Right hindlimb (tissue), 1 donor: ENCODE measurements at regions not wholly inside any gene's neighbourhood (a gene's known extent, or its start where the extent isn't known, plus 50 kb on each side); places are given as distances from the start of the nearest gene placed in this dataset.
"Not testable (repeated sequence)": the region's sequence is repeated elsewhere in the genome, so short reads cannot be mapped to it uniquely, and the experiment has no call there.

Experiments used
- DNase-seq: peaks from one replicate; pipeline ENCODE4 v3.0.0-alpha.2; 2018

DNA sequence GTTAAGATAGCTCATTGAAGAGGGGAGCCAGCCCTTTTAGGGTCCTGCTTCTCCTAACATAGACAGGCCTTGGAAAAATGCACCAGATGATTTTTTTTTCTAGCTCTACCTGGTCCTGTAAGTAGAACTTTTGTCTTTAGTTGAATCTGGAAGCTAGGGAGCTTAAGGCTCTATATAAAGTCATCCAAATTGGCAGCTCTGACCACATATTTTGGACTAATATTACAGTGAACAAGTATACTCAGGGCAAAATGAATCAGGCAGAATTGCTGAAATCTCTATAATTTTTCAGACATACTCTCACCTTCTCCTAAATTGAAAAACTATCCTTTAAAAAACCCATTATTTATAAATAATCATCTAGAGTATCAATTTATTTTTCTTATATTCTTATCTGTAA is 375.6 kb downstream of the OSTF1 start:
- no peak for DNase-seq

DNA sequence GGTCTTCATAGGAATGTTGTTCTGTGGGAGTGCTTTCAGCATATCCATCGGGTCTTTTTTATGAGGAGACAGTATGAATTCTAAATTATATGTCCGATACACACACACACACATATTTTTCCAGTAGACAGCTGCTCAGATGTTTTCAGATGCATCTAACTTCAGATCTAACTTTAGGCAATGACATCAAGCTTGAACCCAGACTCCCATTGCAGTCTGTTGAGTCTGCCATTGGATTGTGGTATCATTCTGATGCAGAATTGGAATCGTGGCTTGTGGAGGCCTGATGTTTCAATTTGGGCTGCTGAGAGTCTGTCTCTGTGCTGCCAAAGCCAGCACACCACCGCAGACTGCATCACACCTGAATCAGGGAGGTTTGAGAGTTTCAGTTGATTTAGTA is 376.4 kb downstream of the OSTF1 start:
- no peak for DNase-seq

DNA sequence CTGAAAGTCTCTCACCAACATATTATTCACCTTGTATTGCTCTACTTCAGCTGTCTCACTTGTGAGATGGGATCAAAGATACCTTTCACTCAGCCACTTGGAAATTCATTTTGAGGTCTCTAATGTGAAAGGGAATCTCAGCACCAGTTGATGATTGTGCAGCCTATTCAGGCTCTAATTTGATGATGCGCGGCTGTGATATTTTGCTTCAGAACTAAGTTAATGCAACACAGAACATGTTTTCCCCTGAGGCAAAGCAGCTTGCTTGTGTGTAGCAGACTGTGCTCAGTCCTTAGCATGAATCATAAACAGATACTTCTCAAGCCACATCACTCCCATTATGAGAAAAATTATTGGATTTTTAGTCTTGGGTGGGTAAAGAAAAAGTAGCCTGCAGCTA is 378.8 kb downstream of the OSTF1 start:
- no peak for DNase-seq

DNA sequence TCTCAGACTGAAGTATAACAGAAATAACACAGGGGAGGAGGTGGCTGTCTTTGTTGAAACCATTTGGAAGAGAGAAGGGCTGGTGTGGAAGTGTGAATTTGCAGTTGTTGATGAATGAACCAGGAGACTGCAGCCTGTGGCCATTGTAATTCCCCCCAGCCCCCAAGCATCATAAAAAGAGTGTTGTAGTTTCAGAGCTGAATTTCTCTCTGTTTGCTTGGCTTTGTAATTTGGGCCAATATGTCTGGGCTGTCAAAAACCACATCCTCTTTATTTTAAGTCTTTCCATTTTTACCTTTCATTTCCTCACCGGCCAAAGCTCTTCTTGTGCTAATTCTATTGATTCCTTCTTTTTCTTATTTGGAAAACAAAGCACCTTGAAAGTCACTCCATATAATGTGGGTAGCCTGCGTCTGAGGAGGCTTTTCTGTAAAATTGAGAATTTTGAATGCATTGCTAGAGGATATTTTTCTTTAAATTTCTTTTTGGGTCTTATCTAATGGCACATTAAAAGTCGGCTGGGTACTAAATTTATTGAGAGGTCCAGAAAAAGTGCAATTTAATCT is 383.3 kb downstream of the OSTF1 start:
- no peak for DNase-seq

DNA sequence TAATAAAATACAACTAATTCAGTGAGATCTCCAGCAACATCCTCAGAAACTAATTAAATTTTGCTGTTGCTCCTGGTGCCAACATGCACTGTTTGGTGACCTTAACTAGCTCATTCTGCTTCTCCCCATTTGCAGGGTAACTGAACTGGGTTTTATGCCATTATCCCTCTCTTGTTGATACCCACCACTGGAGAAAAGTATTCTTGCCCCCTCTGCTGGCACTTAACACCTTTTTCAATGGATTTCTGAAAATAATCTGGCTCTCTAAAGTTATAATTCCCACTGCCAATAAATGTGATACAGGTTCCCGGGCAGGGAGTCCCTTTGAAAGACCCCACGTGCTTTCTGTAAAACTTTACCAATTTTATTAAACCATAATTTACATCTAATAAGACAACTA is 394.3 kb downstream of the OSTF1 start:
- DNase-seq: no peak

DNA sequence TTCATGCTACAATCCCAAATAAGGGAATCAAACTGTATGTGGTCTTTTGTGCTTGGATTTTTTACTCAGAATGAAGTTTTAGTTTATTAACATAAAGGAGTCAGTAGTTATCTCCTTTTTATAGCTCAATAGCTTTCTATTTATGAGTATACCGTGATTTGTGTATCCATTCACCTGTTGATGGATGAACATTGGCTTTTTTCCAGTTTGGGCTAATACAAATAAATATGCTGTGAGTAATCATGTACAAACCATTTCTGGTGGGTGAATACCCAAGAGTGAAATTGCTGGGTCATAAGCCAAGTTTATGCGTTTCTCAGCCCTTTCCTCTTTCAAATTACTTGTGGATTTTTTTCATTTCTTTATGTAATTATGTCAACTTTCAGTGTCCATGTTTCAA is 395.3 kb downstream of the OSTF1 start:
- DNase-seq: no peak

DNA sequence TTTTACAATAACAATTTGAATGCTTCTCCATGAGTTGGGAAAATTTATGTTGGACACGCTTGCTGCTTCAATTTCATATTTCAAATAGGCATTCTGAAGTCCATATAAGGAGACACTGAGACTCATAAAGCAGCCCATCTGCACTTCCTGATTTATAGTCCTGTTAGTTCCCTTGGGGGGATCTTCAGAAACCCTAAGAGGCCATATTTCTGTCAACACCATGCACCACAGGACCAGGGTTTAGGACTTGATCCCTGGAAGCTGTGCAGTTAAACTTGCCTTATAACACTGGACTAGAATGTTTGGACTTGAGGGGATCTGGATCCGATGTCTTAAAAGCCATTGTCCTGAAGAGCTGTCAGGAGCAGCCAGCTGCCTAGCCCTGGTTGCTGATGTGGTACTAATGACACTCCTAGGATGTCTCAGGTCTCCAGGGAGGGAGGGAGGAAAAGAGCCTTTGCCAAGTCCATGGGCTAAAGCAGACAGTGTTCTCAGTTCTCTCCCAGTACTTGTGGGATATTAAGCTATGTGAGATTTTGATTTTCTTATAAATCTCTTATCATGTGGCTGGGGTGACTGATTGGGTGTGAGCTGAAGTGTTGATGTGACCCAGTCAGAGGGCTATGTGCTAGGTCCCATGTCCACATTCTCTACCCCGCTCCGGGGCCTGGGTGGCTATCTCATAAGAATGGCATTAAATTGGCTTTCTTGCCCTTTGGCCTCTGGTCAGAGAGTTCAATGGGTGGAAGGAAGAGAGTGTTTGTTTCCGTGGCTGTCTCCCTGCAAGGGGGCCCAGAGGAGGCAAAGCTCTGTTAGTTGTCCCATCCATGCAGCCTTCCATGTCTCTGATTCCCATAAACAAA is 399.8 kb downstream of the OSTF1 start:
- no peak for DNase-seq

DNA sequence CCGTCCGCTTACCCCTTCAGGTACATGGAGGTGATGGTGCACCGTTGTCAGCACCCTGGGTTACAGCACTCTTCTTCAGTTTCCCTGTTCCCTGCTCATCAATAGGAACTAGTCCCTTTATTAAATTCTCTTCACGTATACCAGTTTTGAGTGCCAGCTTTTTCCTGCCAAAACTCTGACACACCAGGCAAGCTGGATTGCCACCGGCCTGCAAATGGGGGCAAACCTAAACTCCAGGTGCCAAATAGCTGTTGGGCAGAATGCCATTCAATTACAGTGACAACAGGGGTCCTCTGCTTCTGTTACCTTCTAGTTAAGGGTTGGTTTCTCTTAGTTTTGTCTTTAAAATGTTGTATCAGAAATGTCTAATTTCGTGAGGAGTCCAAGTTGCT is 400.4 kb downstream of the OSTF1 start:
- DNase-seq: no peak

DNA sequence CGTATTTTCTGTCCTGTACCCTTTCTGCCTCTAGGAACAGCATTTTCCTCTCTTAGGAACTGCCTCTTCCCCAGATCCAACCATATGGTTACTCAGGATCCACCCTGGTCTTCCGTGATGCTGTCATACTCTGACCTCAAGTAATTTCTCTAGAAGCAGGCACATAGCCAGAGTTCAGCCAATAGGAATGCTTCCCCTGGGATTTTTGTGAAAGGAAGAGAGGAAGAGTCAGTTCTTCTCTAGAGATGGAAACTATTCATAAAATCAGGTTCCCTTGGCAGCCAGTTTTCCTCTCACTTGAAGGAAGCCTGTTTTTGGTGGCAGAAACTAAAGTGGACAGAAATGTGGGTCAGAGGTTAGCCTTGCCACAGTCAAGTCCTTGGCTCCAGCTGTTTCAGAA is 400.1 kb upstream of the PCSK5 start:
- no peak for DNase-seq

DNA sequence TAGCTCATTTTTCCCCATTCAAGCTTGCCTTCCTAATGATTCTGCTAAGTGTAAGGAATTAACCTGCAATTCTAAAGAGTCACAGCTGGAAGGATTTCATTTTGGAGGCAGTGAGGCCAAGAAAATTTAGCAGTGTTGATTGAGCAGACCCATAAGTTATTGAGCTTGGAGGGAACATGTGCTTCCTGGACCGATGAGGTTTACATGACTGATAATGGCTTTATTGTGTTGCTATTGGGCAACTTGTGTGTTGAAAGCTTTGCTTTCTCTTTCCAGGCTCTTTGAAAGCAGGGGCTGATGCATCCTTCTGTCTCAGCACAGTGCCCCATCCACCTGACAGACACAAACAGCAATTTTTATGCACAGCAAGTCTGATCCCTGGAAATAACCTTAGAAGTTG is 398.9 kb upstream of the PCSK5 start:
- no peak for DNase-seq

DNA sequence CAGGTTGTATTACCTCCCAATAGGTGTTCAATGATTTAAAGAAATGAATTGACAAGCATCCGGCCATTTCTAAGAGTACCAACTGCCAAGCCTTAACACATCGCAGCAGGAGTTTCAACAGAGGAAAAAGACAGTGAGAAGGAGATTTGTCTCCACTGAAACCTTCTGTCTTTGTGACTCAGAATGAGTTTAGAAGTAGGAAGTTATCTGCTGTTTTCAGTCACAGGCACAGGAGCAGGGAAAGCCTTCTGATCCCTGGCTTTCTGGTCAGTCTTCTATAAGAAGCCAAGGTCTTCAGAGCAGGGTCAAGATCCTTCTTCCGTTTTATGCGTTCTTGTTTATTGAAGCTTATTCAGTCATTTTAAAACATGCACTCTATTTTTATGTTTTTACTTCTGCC is 390.7 kb upstream of the PCSK5 start:
- DNase-seq: no peak

DNA sequence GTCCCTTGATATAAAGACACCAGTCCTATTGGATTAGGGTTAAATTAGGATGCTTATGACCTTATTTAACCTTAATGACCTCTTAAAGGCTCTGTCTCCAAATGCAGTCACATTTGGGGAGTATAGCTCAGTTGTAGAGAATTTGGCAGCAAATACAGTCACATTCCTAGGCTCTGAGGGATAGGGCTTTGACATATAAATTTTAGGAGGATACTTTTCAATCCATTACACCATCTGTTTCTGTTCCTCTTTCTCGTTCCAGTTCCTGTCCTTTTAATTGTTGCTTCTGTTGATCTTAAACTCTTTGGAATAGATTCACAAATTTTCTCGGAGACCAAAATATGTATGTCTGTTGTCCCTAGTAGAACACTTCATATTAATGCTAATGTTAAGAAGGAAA is 390.0 kb upstream of the PCSK5 start:
- DNase-seq: no peak

DNA sequence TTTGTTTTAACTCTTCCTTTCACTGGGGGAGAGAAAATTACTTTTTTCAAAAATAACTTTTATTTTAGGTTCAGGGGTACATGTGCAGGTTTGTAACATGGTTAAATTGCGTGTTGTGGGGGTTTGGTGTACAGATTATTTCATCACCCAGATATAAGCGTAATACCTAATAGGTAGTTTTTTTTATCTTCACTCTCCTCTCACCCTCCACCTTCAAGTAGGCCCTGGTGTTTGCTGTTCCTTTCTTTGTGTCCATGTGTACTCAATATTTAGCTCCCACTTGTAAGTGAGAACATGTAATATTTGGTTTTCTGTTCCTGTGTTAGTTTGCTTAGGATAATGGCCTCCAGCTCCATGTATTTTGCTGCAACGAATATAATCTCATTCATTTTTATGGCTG is 389.5 kb upstream of the PCSK5 start:
- DNase-seq: not testable (repeated sequence)

DNA sequence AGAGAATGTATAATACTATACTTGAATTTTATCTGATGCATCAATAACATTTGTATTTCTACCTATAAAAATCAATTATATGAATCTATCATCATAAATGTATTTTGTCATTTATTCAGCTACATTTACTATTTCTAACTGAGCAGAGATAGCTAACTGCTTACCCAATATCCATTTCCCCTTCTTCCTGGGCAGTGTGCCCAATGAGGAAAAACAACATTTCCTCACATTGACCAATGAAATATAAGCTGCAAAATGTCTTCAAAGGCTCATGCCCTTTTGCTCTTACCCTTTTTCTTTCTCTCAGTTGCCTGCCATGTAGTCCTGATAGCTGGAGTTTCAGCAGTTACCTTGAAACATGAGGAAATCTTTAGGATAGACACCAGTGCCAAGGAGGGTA is 385.8 kb upstream of the PCSK5 start:
- no peak for DNase-seq

DNA sequence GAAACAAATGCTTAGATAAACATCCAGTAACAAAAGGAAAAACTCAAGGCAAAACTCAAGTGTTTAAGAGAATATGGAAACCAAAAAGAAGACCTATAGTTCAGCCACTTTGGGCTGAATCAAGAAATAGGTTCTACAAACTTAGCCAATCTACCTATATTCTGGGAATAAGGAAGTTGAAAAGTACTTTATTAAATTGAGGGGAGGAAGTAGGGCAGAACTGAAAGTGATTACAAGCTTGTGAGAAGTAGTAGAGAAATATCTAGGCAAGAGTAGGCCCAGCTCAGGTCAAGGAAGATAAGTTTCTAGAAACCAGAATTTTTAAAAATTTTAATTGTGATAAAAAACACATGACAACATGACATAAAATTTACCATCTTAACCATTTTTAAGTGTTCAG is 384.8 kb upstream of the PCSK5 start:
- DNase-seq: no peak

DNA sequence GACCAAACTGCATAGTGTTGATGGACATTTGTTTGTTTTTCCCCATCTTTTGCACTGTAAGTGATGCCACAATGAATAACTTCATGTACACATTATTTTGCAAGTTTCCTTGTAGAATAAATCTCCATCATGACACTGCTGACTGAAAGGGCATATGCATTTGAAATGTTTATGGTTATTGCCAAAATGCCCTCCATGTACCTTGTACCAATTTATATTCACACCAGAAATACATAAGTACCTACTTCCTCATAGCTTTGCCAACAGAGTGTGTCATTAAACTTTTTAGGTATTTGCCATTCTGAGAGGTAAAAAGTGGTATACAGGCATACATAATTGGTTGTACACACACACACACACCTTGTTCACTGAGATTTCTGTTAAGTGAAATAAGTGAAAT is 361.0 kb upstream of the PCSK5 start:
- DNase-seq: no peak

DNA sequence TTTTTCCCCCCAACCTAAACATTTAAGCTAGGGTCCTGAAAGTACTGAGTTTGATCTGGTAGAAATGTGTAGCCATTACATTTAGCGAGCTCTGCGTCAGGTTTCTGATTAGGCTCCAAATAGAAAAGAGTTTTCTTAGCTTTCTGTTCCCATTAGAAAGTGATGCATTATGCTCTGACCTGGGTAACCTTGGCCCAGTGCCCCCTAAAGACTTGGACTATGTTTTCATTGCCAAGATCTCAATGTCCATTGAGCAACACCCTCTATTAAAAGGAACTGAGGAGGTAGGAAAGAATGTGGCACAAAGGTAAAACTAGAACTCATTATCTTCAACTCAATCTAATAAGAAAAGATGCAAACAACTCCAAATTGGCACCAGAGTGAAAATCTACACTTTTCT is 358.9 kb upstream of the PCSK5 start:
- no peak for DNase-seq

DNA sequence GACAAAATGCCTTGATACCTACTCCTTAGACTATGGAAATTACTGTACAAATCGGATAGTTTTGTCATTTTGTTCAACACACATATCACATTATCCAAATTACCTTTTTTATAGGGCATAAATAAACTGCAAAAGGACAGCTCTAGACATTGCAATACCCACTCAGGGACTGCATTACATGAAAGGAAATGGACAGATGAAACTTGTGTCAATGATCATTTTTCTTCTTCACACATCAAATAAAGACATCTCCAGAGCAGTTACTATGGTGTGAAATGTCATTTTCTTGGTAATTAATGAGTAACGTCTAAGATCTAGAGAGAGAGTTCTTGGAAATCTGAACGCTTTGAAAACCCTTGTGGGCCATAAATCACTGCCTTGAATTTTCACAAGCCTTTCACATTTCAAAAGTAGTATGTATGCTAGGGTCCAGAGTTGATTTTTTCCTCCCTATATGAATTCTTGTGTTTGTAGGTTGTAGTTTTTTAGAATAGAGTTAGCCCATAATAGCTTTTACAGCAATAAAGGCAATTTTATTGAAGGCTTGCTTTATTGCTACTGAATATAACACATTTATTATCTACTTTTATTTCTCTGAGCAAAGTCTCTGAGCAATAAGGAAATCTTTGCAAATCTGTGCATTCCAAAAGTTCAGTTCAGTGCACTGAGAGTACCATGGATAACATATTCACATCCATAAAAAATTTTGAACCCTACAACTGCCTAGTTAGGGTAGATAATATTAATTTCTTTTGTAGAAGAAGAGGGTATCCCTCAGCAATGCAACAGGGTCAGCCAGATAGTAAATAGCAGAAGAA is 358.0 kb upstream of the PCSK5 start:
- DNase-seq: no peak

DNA sequence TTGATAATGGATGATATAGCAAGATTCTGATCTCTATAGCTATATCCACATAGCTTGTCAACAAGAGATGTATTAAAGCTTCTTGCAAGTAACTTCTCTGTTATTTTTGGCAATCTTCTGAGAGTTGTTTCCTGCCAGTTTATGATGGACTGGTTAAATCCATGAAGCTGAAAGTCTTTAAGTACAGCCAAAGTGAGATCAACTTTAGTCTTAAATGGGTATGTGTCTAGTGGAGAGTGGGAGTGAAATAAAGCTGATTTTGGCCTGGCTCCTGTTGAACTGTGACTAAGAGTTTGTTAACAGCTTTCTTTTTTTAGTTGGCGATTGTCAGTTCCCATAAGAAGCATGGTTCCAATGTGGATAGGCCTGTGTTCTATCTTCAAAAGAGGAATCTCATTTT is 350.9 kb upstream of the PCSK5 start:
- DNase-seq: no peak

DNA sequence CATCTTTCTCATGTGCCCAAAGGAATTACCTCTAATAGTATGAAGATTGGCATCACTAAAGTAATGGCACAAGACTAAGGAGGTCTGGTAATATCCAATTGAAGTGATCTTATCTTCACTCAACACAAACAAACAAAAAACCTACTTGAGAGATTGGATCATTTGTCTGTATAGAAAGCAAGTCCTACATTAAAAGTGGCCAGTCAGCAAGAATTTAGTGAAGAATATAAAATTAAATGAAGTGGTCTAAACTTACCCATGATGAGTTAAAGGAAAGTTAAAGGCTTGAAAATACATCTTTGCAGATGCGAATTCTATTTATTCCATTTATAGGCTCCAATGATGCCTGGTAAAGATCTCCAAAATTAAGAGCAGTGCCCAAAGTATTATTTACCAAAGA is 350.3 kb upstream of the PCSK5 start:
- DNase-seq: no peak

DNA sequence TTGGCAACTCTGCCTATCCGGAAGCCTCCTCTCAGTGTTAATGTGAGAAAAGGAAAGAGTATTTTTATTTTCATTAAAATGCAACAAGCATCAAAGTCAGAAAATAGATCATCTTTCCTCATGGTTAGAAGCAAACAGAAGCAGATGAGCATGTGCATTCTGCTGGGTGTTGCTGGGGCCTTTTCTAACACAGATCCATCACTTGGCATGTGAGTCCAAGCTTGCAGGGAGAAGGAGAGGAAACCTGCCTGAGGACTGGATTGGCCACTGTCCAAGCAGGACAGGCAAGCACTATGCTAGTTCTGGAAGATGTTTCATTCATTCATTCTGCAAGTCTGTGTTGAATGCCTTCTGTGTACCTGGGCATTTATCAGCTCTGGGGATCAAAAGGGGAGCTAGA is 348.7 kb upstream of the PCSK5 start:
- DNase-seq: no peak

DNA sequence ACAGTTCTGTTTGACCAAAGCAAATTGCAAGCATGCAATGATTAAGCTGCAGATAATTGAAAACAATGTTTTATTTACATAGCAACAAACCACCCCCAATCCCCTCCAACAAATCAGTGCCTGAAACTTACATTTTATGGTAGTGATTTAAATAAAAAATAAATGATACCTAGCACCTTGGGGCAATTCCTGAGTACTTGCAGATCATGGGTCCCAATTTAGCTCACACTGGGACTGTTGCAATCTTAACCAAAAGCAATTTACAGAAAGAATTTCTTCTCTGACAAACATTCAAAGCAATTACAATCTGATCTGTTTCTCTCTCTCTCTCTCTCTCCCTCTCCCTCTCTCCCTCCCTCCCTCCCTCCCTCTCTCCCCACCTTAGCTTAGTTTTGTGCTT is 345.7 kb upstream of the PCSK5 start:
- no peak for DNase-seq

DNA sequence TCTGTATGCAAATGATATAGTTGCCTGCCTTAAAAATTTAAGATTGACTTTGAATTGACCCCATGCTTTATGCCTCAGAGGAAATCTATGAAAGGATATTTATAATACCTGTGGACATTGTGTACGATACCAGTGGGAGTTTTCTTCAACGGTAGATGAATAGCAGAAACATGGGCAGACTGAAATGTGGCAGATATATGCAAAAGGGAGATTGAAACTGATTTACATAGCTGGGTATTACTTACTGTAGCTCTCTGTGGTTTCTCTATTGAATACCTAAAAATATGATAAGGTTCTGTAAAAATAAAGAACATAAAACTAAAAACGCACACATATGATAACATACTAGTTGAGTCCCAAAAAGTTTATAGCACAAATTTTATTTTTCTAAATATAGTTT is 345.2 kb upstream of the PCSK5 start:
- no peak for DNase-seq

DNA sequence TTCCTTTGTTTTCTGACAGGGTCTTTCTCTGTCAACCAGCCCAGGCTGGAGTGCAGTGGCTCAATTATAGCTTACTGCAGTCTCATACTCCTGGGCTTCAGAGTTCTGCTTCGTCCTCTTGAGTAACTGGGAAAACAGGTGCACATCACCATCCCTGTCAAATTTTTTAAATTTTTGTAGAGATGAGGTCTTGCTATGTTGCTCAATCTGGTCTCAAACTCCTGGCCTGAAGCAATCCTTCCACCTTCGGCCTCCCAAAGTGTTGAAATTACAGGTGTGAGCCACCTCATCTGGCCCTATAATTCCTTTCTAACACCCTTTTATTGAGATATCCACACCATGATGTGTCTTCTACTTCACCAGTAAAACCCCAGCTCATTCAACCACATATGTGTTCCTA is 341.6 kb upstream of the PCSK5 start:
- DNase-seq: no peak
